ENCODE measurements at regions not wholly inside any gene's neighbourhood (a gene's known extent, or its start where the extent isn't known, plus 50 kb on each side); places are given as distances from the start of the nearest gene placed in this dataset.
"Not testable (repeated sequence)": the region's sequence is repeated elsewhere in the genome, so short reads cannot be mapped to it uniquely, and the experiment has no call there.

- FAIRE-seq, result no peak
These were observed 284.6 kb downstream of the BCAT1 start for GRCh38 chr12:24664161-24664880.

- no peak for FAIRE-seq
These were observed 287.2 kb downstream of the BCAT1 start for GRCh38 chr12:24661657-24662096.

DNA sequence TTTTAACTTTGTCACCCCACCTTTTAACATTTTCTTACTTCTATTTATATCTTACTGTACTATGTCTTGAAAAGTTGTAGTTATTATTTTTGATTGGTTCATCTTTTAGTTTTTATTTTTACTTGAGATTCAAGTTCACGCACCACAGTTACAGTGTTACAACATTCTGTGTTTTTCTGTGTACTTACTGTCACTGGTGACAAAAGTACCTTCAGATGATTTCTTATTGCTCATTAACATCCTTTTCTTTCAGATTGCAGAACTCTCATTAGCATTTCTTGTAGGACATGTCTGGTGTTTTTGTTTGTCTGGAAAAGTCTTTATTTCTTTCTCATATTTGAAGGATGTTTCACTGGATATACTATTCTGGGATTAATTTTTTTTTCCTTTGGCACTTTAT is 289.9 kb downstream of the BCAT1 start:
- no peak for FAIRE-seq

GRCh38 chr12:24654344-24654743 is 294.6 kb downstream of the BCAT1 start:
- not testable (repeated sequence) for FAIRE-seq

DNA sequence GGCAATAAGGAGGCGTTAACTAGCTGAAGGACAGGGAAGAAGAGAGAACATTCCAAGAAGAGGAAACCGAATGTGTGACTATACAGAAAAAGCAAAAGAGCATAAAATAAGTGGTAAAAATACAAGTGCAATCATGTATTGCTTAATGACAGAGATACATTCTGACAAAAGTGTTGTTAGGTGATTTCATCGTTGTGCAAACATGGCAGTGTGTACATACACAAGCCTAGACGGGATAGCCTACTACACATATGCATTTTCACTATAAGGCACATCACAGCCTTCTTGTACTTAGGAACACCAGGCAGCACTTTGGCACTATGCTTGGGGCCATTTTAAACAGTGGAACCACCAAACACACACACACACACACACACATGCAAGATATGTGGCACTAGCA is 299.3 kb downstream of the BCAT1 start:
- no peak for FAIRE-seq

GRCh38 chr12:24649209-24649608 is 299.7 kb downstream of the BCAT1 start:
- FAIRE-seq, result no peak

DNA sequence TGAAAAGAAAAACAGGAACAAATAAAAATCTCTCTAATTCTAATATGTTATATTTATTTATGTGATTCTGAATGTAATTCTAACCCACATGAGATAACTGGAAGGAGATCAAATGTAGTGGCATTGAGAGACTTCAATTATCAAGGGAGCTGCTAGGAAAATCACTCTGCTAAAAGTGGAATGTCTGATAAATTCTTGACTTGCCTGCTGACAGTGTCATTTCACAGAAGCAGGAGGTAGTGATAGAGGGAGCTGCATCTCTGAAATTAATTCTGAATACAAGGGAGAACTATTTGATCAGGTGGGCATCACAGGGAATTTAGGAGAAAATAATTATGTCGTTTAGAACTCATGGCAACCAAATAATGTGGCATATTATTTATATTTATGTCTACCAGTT is 303.6 kb downstream of the BCAT1 start:
- FAIRE-seq, result no peak

- no peak for FAIRE-seq
These were observed 305.5 kb downstream of the BCAT1 start for GRCh38 chr12:24643120-24644119.

- no peak for FAIRE-seq
These were observed 309.3 kb downstream of the BCAT1 start for GRCh38 chr12:24639641-24640040.

DNA sequence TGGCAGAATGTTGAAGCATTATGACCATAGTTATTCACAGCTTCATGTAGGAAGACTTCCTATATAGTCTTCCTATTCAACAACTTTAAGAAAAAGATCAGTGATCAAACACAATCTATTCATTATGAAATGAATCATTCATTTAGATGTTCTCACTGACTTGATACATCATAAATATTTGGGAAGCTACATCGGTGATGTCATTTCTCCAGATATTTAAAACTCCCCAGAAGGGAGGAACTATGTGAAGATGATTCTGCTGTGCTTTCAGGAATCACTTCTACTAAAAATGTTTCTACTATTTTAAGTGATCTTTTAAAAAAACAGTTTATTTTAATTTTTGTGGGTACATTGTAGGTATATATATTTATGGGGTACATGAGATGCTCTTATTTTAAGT is 316.4 kb downstream of the BCAT1 start:
- no peak for FAIRE-seq

DNA sequence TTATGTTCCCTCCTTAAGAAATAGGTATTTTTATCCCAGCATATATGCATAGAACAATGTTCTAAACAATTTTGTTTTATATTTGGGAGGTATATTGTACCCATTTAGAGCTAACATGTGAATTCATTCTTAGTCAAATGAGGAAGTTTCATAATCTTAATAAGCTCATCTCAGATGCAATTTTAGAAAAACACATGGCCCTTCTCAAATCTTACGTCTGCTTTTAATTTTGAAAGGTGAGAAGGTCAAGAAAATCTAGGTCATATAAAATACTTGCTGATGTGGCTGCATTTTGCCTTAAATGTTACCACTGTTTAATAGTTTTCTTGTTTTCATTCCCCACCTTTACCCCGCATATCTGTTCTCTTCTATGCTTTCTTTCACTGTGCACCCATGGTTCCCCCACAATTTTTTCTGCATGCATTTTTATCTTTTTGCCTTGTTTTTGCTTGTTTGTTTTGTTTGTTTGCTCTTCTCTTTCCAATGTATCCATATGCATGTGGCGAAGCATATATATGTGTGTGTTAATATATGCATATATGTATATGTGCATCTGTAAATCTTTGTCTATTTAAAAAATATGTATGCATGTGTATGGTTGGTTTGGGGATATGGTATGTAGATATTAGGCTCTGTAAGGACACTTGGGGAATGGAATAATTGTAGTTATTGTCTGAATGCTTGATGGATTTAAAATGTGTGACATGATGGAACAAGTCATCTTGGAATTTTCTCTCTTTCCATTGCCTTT is 317.1 kb downstream of the BCAT1 start:
- FAIRE-seq, result no peak

- FAIRE-seq, result no peak
These were observed 318.0 kb downstream of the BCAT1 start for GRCh38 chr12:24630856-24631255.

DNA sequence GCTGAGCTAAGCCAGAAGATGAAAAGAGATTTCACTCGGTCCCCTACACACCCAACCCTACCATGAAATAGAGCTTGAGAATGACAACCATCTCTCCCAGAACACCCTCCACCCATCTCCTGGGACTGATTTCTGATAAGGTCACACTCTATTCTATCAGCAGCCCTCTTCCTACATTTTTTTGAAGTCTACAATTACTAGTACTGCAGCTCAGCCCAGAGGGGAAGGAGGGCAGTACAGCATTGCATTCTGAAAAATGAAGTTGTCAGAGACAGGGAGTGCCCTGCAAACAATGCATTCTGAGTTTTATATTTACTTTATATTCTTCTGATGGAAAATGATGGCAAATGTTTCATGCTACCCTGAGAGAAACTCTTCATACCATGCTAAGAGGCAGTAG is 318.5 kb downstream of the BCAT1 start:
- FAIRE-seq, result no peak

DNA sequence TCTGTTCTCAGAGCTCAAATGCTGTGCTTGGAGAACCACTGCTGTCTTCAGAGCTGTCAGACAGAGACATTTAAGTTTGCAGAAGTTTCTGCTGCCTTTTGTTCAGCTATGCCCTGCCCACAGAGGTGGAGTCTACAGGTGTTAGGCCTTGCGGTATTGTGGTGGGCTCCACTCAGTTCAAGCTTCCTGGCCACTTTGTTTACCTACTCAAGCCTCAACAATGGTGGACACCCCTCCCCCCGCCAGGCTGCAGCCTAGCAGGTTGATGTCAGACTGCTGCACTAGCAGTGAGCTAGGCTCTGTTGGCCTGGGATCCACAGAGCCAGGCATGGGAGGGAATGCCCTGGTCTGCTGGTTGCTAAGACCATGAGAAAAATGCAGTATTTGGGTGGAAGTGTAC is 323.8 kb downstream of the BCAT1 start:
- no peak for FAIRE-seq

GRCh38 chr12:24619954-24620353 is 328.9 kb downstream of the BCAT1 start:
- FAIRE-seq, result not testable (repeated sequence)

DNA sequence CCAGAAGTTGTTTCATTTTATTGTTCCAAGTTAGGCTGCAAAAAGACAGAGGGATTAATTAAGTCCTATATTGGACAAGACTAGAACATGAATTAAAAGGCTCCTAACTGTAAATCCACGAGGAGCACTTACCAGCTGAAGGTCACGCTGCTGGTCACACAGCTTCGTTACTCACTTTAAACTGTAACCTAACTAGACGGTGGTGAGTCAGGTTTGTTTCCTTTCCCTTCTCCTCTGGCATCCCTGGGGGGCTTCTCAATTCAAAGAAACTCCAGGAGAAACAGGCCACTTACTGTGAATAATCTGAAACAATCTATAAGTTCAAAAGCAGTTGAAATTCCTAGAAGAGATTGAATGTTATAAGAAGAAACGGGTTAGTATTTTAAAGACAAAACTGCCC is 331.4 kb downstream of the BCAT1 start:
- no peak for FAIRE-seq

GRCh38 chr12:24615967-24616411 is 332.9 kb downstream of the BCAT1 start:
- no peak for FAIRE-seq

- no peak for FAIRE-seq
These were observed 340.1 kb downstream of the BCAT1 start for GRCh38 chr12:24608637-24609285.

- FAIRE-seq, result no peak
These were observed 340.8 kb downstream of the BCAT1 start for GRCh38 chr12:24608108-24608507.

GRCh38 chr12:24605916-24606315 is 343.0 kb downstream of the BCAT1 start:
- FAIRE-seq, result no peak

DNA sequence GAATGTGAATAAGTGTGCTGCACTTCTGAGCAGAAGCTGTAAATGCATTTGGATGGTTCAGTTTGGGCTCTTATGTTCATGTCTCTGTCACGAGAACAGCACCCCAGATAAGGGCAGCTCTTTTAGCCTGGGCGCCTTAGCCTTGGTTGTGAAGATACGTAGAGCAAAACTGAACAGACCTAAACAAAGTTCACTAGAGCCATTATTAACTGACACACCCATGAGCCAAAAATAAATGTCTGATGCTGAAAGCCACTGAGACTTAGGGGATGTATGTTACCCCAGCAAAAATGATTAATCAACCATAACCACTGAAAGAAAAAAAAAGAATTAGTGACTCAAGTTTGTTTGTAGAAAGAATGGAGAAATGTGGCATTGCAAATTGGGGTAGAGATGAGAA is 343.4 kb downstream of the BCAT1 start:
- FAIRE-seq, result no peak

DNA sequence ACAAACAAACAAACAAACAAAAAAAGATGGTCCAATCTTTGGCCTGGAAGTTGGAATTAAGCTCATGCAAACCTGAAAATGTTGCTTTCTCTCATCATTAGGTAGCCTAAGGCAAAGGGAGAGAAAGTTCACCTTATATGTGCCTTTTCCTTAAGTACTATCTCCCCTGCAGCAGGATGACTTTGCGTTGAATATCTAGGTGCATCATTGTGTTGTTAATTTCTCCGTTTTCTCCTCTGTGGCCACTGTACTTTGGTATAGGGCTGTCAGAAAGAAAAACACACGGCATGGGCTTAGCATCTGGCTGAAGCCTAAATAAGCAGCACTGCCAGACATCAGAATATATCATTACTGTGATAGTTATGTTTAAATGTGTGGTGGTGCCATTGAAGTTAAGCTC is 345.5 kb downstream of the BCAT1 start:
- FAIRE-seq, result no peak

GRCh38 chr12:24600996-24601395 is 347.9 kb downstream of the BCAT1 start:
- FAIRE-seq, result no peak
